ENCODE measurements at regions not wholly inside any gene's neighbourhood (a gene's known extent, or its start where the extent isn't known, plus 50 kb on each side); places are given as distances from the start of the nearest gene placed in this dataset.

- TF ChIP-seq ZNF274 (IDR thresholded peaks at IDR 0.05; ENCODE audit: low read depth, low read length): no peak
- TF ChIP-seq SUZ12 (IDR thresholded peaks at IDR 0.05; ENCODE audit: extremely low read depth, insufficient read depth, insufficient read length): no peak
- no peak for TF ChIP-seq YY1 (IDR thresholded peaks at IDR 0.05; ENCODE audit: insufficient read depth, insufficient read length)
Observed at GRCh38 chr12:74401035-74401434, 136.6 kb upstream of the ATXN7L3B start.
